GM21576 (cell line): ENCODE measurements at regions not wholly inside any gene's neighbourhood (a gene's known extent, or its start where the extent isn't known, plus 50 kb on each side); places are given as distances from the start of the nearest gene placed in this dataset.

ENCODE experiments used
- ATAC-seq: cut with Tn5 transposase; IDR thresholded peaks from one replicate; pipeline ENCODE4 v1.9.1; 2021; ENCODE audit warnings: mild to moderate bottlenecking, moderate library complexity; ENCODE audit not compliant: unreplicated experiment

- no peak for ATAC-seq
Observed at GRCh38 chr5:4762316-4762715, 377.8 kb upstream of the ADAMTS16 start.

GRCh38 chr5:4765411-4765810, 374.7 kb upstream of the ADAMTS16 start:
- ATAC-seq = no peak

- no peak for ATAC-seq
Observed at GRCh38 chr5:4766101-4766500, 374.0 kb upstream of the ADAMTS16 start.

- ATAC-seq = no peak
Observed at GRCh38 chr5:4772591-4772990, 367.5 kb upstream of the ADAMTS16 start.

- no peak for ATAC-seq
Observed at GRCh38 chr5:4773827-4774317, 366.3 kb upstream of the ADAMTS16 start.

GRCh38 chr5:4777435-4777834, 362.7 kb upstream of the ADAMTS16 start:
- ATAC-seq = no peak

GRCh38 chr5:4780633-4781032, 359.5 kb upstream of the ADAMTS16 start:
- ATAC-seq = no peak

GRCh38 chr5:4781299-4781698, 358.8 kb upstream of the ADAMTS16 start:
- no peak for ATAC-seq

- ATAC-seq = no peak
Observed at GRCh38 chr5:4785971-4786370, 354.2 kb upstream of the ADAMTS16 start.

GRCh38 chr5:4797445-4797844, 342.7 kb upstream of the ADAMTS16 start:
- no peak for ATAC-seq

GRCh38 chr5:4802044-4802443, 338.1 kb upstream of the ADAMTS16 start:
- no peak for ATAC-seq

- no peak for ATAC-seq
Observed at GRCh38 chr5:4804691-4805360, 335.3 kb upstream of the ADAMTS16 start.

GRCh38 chr5:4815002-4815401, 325.1 kb upstream of the ADAMTS16 start:
- no peak for ATAC-seq

GRCh38 chr5:4817767-4818166, 322.4 kb upstream of the ADAMTS16 start:
- no peak for ATAC-seq

GRCh38 chr5:4831325-4831724, 308.8 kb upstream of the ADAMTS16 start:
- ATAC-seq = no peak

- ATAC-seq = no peak
Observed at GRCh38 chr5:4832471-4832870, 307.7 kb upstream of the ADAMTS16 start.

- ATAC-seq = no peak
Observed at GRCh38 chr5:4833104-4833738, 306.9 kb upstream of the ADAMTS16 start.

- ATAC-seq = no peak
Observed at GRCh38 chr5:4837489-4838058, 302.6 kb upstream of the ADAMTS16 start.

GRCh38 chr5:4845221-4845620, 294.9 kb upstream of the ADAMTS16 start:
- ATAC-seq = no peak

- no peak for ATAC-seq
Observed at GRCh38 chr5:4847766-4848165, 292.4 kb upstream of the ADAMTS16 start.

GRCh38 chr5:4855036-4855435, 285.1 kb upstream of the ADAMTS16 start:
- ATAC-seq = no peak

- ATAC-seq = no peak
Observed at GRCh38 chr5:4855880-4856279, 284.2 kb upstream of the ADAMTS16 start.
